HG02642 (cell line): ENCODE measurements at regions not wholly inside any gene's neighbourhood (a gene's known extent, or its start where the extent isn't known, plus 50 kb on each side); places are given as distances from the start of the nearest gene placed in this dataset.
"Not testable (repeated sequence)": the region's sequence is repeated elsewhere in the genome, so short reads cannot be mapped to it uniquely, and the experiment has no call there.

Experiments used
- ATAC-seq: cut with Tn5 transposase; IDR thresholded peaks from one replicate; pipeline ENCODE4 v1.9.1; 2021; ENCODE audit warnings: mild to moderate bottlenecking; ENCODE audit not compliant: unreplicated experiment, poor library complexity

- ATAC-seq: no peak
Observed at GRCh38 chr12:47610686-47611252, 95.1 kb downstream of the RPAP3 start.

DNA sequence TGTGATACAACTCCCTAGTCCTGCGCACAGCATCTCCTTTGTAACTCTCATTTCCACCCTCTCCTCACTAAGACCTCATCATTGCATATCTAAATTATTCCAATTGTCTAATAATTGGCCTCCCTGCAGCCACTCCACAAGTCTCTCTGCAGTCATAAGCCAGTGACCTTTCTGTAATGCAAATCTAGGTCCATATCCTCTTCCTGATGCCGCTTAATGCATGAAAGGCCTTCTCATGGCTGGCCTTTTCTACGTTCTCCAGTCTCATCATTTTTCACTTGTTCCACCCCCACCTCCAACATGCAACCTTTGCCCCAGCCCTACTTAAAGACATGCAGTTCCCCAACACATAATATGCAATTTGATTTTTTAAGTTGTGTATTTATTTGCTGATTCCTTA, 96.0 kb downstream of the RPAP3 start:
- ATAC-seq: no peak

DNA sequence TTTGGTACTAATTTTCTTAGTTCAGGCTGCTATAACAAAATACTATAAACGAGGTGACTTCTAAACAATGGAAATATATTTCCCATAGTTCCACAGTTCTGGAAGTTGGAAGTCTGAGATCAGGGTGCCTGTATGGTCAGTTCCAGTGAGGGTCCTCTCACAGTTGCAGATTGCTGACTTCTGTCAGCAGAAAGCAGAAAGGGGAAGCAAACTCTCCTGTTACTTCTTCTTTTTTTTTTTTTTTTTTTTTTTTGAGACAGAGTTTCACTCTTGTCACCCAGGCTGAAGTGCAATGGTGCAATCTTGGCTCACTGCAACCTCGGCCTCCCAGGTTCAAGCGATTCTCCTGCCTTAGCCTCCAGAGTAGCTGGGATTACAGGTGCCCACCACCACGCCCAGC, 97.2 kb downstream of the RPAP3 start:
- ATAC-seq: not testable (repeated sequence)

- ATAC-seq: no peak
Observed at GRCh38 chr12:47604221-47604873, 101.5 kb downstream of the RPAP3 start.

GRCh38 chr12:47602949-47603558, 102.8 kb downstream of the RPAP3 start:
- no peak for ATAC-seq

DNA sequence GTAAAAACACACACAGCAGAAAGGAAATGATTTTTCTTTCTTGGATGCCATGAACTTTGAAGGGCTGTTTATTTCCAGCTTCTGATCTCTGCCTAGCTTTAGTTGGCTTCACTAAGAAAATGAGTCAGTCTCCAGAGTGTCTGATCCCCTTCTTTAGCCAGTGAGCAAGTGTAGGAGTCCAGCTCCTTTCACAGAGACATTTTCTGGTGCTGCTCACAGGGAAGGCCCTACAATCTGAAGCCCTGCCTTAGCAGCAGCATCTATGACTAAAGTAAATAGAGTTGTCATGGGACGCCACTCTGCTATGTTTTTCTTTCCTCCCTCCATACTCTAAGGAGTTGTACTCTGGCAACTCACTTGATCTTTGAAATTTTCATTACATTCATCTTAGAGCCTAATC, 103.5 kb downstream of the RPAP3 start:
- ATAC-seq: no peak

GRCh38 chr12:47601071-47601470, 104.8 kb downstream of the RPAP3 start:
- no peak for ATAC-seq

DNA sequence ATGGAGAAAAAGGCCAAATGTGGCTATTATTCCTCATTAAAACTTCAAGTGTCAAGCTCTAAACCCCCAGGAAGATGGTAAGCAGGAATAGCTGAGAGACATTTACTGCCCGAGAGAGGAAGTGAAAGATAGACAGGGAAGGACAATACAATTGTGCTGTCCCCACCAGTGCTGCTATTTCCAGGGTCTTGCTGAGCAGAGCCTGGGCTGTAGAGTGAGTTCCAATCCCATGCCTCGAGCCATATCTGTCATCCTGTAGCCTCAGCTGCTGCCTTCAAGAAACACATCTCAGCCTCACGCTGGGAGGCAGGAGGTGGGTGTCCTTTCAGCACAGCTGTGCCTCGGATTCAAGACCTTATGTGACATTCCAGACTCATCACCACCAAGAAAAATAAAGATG, 114.0 kb downstream of the RPAP3 start:
- no peak for ATAC-seq

DNA sequence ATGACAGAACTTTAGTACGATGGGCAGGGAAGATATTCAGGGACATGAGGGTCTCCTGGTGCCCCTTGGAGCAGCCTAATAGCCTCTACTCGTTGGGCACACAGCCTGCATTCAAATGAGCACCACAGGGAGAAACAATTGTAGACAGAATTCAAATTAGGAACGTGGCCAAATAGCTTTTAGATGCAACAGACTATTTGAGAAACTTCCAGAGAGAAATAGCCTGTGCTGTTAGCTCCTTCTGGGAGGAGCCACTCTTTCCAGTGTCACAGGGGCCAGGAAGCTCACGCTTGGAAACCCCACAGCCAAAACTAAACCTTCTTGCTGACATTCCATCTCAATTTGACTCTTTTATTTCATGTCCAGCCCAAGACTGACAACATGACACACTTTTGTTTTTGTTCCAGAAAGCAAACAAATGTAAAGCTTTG, 114.5 kb downstream of the RPAP3 start:
- no peak for ATAC-seq

DNA sequence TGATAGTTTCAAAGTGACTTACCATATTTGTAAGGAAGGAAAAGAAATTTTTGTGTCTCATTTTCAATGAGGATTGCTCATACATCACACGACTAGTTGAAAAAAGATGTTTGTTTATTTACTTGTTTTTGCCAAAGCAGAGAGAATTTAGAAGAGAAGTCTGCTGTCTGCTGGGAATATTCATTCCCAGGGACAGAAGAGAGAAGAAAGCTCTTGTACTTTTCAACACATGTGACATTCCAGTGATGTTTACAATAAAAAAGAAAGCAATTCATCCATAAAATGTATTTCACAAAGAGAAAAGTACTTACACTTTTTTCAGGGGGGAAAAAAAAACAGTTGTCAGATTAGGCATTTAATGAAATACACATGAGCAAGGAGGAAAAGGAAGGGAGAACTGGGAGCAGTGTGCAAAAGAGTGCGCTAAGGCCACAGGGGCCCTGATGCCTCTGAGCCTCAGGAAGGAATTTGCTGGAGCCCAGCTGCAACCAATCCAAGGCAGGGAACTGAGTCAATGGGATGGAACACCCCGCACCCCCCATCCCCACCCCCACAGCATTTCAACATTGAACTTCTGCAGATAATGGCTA, 115.0 kb downstream of the RPAP3 start:
- ATAC-seq: no peak

DNA sequence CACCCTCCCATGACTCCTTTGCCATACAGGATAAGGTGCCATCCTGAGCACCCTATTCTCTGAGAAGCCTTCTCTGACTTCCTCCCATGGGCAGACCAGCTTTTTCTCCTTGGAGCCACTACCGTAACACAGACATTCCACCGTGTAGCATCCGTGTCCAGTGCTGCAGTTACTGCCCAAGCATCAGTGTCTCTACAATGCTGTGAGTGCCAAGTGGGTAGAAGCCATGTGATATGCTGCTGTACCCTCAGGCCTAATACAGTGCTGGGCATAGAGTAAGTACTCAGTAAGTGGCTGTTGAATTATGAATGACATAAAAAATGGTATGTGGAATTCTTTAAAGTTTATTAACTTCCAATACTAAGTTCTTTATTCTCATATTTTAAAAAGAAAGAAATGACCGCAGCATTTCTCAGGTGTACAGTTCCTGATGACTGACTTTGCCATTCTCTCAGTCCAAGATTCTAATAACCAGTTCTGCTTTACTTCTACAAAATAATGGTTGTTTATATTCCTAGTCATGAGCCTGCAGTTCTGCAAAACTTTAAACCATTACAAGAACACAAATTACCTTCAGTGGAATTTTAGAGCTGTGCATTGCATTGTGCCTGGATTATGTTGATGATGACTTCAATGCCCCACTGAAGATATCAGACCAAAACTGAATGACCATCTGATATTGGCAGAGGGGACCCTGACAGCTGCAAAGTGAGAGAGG, 118.7 kb downstream of the RPAP3 start:
- ATAC-seq: no peak

- ATAC-seq: no peak
Observed at GRCh38 chr12:47585507-47585906, 120.3 kb downstream of the RPAP3 start.

DNA sequence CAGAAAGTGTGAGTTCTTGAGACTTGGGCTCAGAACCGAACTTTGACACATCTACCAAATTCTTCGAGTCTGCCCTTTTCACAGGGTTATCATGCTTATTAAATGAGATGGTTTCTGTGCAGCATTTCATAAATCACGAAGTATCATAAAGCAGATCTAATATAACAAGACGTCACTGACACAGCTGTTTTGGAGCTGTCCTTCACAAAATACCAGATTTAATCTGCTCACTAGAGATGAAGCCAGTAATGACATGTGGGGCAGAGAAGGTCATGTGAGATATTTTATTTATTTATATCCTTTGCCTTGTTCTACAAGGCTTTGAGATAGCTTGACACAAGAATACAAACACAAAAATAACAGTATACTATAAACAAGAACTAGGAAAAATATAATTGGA, 127.0 kb downstream of the RPAP3 start:
- no peak for ATAC-seq

DNA sequence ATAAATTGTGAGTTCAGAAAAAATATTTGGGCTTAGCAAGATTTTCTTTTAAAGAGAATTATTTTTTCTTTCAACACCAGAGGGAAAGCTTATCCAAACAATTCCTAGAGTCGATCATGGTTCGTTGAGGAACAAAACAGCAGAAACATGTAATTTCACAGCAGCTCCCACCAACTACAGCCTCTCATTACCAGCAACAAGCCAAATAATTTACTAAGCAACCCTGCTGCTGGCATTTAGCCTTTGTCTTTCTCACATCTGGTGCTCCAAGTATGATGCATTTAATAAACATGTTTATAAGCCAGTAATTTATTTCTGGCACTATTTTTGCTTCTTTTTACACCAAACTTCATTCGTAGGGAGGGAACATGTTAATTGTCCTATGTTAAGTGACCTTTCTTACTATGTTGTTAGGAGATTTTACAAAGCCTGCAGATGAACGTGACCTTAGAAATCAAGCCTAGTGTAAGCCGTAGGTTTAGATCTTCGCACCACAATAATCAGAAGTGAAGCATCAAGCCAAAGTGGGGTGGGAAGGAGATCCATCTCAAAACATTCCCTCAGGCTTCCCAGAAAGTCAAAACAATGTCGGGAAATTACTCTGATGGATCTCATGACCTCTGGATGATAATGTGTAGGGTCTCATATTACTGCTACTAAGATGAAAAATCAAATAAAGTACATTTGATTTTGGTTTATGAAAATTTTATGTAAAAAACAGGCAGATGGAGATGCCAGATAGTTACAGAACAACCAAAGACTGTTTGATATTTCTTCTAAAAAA, 128.4 kb downstream of the RPAP3 start:
- ATAC-seq: no peak

GRCh38 chr12:47576289-47576945, 129.4 kb downstream of the RPAP3 start:
- no peak for ATAC-seq

GRCh38 chr12:47574252-47575021, 131.4 kb downstream of the RPAP3 start:
- no peak for ATAC-seq

DNA sequence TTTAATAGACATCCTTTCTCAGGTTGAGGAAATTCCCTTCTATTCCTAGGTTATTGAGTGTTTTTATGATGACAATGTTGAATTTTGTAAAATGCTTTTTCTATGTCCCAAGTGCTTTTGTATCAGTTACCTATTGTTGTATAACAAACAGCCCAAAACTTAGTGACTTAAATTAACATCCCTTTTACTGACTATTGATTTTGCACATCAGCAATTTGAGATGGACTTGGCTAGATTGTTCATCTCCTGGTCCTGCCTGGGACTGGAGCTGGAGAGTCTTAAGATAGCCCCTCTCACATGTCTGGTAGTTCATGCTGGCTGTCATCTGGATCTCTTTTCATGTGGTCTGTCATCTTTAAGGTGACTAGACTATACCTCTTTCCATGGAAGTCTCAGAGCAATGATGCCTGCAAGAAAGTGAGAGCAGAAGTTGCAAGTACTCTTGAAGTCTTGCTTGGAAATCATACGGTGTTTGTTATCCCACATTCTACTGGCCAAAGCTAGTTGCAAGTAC, 132.6 kb downstream of the RPAP3 start:
- ATAC-seq: no peak

DNA sequence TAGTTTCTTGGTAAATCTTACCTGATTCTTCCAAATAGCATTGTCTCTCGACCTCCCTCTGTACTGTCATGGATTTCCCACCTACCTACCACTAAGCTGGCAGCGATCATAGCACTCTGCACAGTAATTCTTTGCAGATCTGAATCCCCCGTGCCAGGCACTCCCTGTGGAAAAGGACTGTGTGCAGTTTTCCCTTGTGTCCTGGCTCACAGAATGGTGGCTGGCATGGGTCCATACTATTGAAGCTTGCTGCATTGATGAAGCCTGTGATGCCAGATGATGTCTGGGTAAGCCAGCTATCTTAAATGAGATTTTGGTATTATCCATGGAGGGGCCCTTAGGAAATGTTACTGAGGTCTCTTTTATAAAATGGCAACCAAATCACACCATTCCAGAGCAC, 135.7 kb downstream of the RPAP3 start:
- no peak for ATAC-seq

DNA sequence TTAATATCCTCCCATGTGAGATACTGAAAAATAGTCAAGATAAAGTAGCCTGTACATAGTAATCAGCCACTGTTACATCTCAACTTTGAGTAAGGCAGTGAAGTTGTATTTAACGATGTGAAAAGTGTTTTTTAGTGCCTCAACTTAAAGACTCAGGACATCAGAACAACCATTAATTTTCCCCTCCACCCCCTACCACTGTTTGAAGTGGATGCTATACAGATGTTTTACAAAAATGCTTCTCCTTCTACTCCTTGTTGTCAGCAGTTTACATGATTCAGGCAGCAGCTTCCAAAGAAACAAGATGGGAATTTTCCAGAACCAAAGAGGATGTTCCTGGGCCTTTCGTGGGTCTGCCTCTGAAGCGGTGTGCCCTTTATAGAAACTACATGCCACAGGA, 143.6 kb downstream of the RPAP3 start:
- ATAC-seq: no peak
